Left ventricle myocardium superior (tissue), 1 donor: ENCODE measurements at regions not wholly inside any gene's neighbourhood (a gene's known extent, or its start where the extent isn't known, plus 50 kb on each side); places are given as distances from the start of the nearest gene placed in this dataset.
"Not testable (repeated sequence)": the region's sequence is repeated elsewhere in the genome, so short reads cannot be mapped to it uniquely, and the experiment has no call there.

Experiments used
- ATAC-seq: fragments of 200-7000 bp; cut with Tn5 transposase; one replicate; pipeline ENCODE4 v1.9.1; 2020; ENCODE audit warnings: mild to moderate bottlenecking, moderate library complexity
- DNase-seq: peaks from one replicate; pipeline ENCODE4 v3.0.0-alpha.2; 2020
- intact Hi-C: fragments of 100-400 bp; cut with micrococcal nuclease; formaldehyde crosslinking; loops from one replicate; pipeline ENCODE4 v1.11.0; 2022
- donor health status: DM: no; HTN: yes; CAD: no; lungs with severe emphysema.

DNA sequence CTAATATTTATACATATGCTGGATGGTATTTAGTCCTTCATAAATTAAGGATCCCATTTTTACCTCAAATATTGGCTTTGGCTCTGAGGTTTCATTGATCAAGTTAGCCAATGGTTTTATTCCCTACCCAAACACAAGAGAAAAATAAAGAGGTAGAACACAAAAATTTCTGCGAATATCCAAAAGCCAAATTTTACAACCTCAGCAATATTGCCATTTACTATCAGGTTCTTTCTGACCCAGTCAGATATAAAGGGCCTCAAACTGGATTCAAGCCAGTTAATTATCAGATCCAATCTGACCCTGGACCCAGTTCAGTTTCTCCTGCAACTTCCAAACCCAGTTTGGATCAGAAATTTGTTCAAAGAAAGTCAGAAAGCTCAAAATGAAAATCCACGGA, 998.1 kb downstream of the SI start:
- DNase-seq (no peak), ATAC-seq (no peak)
- intact Hi-C loops = no loop called here

- intact Hi-C loops = no loop called here
- DNase-seq (no peak), ATAC-seq (no peak)
Observed at GRCh38 chr3:164064298-164064697, 1014.0 kb downstream of the SI start.

DNA sequence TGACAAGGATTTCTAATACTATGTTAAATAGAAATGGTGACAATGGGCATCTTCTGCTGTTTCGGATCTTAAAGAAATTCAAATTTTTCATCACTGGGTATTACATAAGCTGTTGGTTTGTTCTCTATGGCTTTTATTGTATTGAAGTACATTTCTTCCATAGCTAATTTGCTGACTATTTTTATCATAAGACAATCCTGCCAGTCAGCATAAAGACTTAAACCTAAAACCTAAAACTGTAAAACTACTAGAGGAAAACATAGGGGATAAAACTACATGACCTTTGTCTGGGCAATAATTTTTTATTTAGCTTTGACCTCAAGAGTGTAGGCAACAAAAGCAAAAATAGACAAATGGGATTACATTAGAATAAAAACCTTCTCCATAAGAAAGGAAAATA, 1017.4 kb downstream of the SI start:
- no peak for ATAC-seq
- intact Hi-C loops = no loop called here

GRCh38 chr3:164049847-164050246, 1028.4 kb downstream of the SI start:
- DNase-seq (no peak), ATAC-seq (no peak)
- intact Hi-C loops = no loop called here

More for the DNA sequence above, 1017.4 kb downstream of the SI start:
- no peak for DNase-seq

GRCh38 chr3:164048451-164048850, 1029.8 kb downstream of the SI start:
- DNase-seq (no peak), ATAC-seq (no peak)
- intact Hi-C loops = no loop called here

DNA sequence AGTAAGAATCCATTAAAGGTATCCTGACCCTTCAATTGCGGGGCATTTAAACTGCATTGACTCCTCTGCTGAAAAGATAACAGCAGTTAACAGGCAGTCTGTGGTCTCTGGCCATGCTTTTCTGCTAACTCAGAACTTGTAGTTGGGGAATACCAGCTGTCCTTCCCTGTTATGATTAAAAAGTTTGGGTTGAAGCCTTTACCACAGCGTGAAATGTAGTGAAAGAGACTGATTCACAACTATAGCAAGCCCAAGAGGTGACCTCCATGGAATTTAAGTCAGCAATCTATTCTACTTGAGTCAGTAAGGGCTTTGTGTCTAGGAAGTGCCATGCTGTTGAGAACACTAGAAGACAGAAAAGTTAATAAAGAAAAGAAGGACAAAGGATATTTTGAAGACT, 1037.3 kb downstream of the SI start:
- intact Hi-C loops = no loop called here
- DNase-seq = no peak
- ATAC-seq = no peak

DNA sequence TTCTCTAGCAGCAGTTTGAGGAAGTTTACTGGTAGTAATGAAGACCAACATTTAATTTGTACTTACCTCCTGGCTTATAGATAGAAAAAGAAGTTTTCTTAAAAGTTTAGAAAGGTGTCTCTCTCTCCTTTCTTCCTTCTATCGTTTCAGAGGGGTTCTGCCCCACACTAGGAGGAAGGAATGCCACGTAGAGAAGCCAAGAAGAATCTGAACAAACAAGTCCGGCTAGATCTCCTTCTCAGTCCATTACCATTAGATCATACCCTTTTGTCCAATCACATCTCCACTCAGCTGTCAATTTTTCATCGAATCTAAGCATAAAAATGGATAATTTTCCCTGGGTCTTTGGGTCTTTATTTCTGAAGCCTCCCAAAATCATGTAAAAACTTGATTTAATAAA, 1048.1 kb downstream of the SI start:
- intact Hi-C loops = no loop called here
- no peak for DNase-seq
- no peak for ATAC-seq

- intact Hi-C loops = no loop called here
- ATAC-seq = no peak
- no peak for DNase-seq
Observed at GRCh38 chr3:164024786-164025185, 1053.5 kb downstream of the SI start.

DNA sequence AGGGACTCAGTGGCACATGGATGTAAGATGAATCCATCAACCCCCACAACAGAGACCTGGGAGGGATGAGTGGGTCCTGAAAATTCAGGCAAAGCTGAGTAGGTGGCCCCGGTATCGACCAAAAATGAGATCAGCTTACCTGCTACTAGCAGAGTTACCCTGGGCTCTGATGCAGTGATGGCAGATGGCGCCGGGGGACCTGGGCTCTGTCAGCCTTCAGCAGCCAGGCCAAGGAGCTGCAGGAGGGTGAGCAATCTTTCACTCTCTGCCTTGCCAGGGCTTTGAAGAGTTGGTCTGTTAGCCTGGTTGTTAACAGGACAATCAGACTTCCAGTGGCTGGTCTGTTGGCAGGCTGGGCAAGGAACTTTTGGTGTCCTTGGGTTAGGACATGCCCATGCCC, 1054.8 kb downstream of the SI start:
- DNase-seq (no peak), ATAC-seq (no peak)
- intact Hi-C loops = no loop called here

DNA sequence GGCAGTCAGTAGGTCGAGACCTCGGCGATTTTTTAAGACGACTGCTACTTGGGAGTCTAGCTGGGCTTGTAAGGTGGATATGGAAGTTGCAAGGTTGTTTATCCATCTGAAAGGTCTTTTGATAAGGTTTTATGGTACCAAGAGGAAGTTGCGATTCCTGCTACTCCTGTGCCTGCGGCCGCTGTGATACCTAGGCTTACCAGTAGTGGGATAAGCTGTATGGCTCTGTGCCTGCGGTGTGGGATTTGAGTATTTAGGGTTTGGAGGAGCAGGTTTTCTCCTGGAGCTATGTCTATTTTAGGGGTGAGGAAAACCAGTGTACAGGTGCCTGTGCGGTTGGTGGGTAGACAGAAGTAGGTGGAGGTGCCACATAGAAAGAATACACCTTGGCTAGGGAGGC, 1059.8 kb downstream of the SI start:
- intact Hi-C loops = no loop called here
- ATAC-seq (no peak), DNase-seq (no peak)

DNA sequence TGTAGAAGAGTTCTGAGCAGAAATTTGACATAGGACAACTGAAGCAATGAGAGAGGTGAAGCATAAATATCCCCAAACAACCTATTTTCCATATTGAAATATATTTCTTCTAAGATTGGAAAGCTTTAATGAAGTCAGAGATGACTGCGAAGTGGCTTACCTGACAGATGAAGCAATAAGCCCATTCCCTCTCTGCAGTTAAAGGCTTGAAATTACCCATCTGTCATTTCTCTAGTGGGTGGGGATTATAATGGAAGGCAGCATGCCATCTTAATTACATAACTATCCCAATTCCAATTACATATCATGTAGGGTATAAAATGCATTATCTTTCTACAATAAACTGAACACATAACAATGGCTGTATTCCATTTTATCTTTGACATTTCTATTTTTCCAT, 1070.5 kb downstream of the SI start:
- no peak for DNase-seq

GRCh38 chr3:164004205-164004604, 1074.1 kb downstream of the SI start:
- intact Hi-C loops = no loop called here
- ATAC-seq = no peak

More for the DNA sequence above, 1070.5 kb downstream of the SI start:
- intact Hi-C loops = no loop called here
- ATAC-seq = no peak

DNA sequence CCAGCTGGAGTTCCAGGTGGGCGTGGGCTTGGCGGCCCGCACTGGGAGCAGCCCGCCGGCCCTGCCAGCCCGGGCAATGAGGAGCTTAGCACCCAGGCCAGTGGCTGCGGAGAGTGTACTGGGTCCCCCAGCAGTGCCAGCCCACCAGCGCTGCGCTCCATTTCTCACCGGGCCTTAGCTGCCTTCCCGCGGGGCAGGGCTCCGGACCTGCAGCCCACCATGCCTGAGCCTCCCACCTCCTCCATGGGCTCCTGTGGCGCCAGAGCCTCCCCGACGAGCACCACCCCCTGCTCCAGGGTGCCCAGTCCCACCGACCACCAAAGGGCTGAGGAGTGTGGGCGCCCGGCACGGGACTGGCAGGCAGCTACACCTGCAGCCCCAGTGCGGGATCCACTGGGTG, 1075.3 kb downstream of the SI start:
- intact Hi-C loops, ATAC-seq, DNase-seq: not testable (repeated sequence)

More at GRCh38 chr3:164004205-164004604, 1074.1 kb downstream of the SI start:
- DNase-seq = no peak

DNA sequence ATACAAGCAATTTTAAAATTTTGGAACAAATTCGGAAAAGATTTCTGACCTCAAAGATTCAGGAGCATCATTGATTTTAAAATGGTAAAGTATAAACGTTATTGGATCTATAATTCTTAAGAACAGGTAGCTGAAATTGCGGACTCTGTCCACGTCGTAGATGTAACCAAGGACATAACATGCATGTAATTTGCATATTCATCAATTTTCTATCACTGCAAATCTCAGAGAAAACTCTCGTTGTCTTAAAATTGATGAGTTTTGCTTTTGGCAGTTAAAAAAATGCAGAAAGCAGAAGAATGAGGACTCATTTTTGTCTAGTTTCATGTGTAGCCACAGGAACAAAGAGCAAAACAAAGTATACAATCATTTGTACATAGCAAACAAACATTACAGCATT, 1094.4 kb downstream of the SI start:
- no peak for ATAC-seq
- intact Hi-C loops = no loop called here
- DNase-seq = no peak

DNA sequence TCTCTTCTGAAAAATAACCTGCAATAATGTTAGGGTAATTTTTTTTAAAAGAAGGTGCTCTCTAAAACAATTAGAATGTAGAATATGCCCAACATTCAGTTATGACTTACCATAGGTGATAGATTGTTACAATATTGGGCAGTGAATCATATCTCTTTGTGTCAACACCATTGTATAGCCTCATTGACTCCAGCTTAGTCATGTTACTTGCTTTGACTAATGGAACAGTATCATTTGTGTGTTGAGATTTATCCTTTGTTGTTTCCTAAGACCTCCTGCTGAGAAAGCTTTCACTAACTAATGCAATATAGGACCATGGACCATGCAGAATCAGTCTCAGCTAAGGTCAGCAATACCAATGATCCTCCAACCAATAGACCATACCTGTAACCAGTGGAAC, 1106.4 kb downstream of the SI start:
- no peak for ATAC-seq
- DNase-seq = no peak
- intact Hi-C loops = no loop called here

DNA sequence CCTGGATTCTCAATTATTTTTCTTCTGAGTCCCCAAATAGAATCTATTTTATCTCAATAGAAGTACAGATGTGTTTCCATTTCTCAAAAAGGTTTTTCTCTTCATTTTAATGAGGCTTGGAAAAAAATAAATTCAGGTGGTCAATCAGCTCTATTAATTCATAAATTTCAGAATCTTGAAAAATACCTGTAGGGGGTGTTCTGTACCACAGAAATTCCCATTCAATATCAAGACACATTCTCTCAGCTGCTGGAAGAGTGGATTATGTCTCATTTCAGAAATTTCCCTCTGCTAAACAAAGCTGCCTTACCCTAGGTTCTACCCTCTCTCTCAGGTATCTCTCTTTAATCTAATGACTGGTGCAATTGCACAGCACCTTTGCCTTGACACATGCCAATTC, 1121.2 kb downstream of the SI start:
- intact Hi-C loops = no loop called here
- DNase-seq = no peak

DNA sequence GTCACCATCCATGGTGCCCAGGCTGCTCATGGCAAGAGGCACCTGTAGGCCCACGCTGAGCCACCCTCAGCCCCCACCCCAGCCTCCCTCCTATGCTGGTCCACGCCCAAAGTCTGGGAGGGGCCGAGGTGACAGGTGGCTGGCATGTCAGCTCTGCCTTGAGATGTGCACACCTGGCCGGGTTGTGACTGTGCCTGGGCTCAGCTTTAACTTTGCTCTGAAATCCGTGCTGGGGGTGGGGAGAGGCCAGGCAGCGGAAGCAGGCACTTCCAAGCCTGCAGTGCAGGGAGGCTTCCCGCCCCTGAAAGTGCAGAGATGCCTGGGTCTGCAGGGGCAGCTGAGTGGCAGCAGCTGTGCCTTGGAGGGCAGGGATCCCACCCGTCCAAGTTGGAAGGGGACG, 1124.8 kb downstream of the SI start:
- DNase-seq (no peak), ATAC-seq (no peak)
- intact Hi-C loops = no loop called here

More for the DNA sequence above, 1121.2 kb downstream of the SI start:
- no peak for ATAC-seq

GRCh38 chr3:163952499-163952898, 1125.8 kb downstream of the SI start:
- no peak for DNase-seq
- intact Hi-C loops = no loop called here
- no peak for ATAC-seq

DNA sequence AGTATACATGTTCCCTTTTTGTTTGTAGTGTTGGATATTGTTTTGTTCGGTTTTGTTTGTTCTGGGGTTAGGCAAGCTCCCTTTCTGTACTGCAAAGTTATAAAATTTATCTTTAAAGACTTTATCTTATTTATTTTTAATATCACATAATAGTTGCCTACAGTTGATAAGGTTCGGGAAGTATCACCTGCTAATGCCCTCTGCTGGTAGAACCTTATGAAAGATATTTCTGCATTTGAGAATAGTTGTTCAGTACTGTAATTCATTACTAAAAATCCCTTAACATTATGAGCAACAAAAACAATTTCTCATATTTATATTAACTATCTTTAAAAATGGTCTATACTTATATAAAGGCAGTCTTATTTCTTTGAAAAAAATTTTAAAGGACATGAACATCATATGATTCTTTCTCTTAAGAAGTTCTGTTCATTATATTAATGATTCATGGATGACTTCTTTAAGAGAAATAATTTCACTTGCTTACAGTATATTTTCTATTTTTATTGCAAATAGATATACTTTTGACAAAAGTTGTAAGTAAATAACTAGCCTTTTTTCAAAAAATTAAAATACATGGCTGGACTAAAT, 1126.8 kb downstream of the SI start:
- intact Hi-C loops = no loop called here
- no peak for DNase-seq
- no peak for ATAC-seq

DNA sequence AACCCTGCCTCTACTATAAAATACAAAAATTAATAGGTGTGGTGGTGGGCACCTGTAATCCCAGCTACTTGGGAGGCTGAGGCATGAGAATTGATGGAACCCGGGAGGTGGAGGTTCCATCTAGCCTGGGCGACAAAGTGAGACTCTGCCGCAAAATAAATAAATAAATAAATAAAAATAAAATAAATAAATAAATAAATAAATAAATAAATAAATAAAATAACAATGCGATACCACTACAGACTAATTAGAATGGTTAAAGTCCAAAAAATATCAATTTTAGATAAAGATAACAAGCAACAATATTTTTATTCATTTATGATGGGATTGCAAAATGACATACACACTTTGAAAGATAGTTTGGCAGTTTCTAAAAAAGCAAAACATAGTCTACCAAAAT, 1131.5 kb downstream of the SI start:
- intact Hi-C loops = no loop called here
- ATAC-seq = no peak

GRCh38 chr3:163943664-163944063, 1134.6 kb downstream of the SI start:
- intact Hi-C loops = no loop called here
- ATAC-seq (no peak), DNase-seq (no peak)

More for the DNA sequence above, 1131.5 kb downstream of the SI start:
- DNase-seq = no peak

DNA sequence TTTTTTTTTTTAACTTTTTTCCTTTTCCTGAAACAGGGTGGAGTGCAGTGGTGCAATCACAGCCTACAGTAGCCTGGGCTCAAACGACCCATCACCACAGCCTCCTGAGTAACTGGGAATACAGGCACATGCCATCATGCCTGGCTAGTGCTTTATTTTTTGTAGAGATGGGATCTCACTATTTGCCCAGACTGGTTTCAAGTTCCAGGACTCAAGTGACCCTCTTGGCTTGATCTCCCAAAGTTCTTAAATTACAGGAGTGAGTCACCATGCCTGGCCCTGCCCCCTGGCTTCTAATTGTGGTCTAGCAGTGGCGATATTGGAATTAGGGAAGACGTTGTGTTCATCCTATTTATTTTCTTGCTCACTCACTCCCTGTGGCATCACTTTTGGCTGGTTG, 1138.4 kb downstream of the SI start:
- no peak for DNase-seq
- intact Hi-C loops = no loop called here
- no peak for ATAC-seq
